GM23338 (cell line): ENCODE measurements at regions not wholly inside any gene's neighbourhood (a gene's known extent, or its start where the extent isn't known, plus 50 kb on each side); places are given as distances from the start of the nearest gene placed in this dataset.

Source experiments
- CREB1 ChIP-seq: fragments of 250-450 bp; sonication (Bioruptor Pico); IDR thresholded peaks from 2 replicates; pipeline ENCODE4 v1.5.0; 2020; ENCODE audit warnings: low read depth, mild to moderate bottlenecking, moderate library complexity
- CTCF ChIP-seq, 2 experiments: fragments of 200-600 bp in 1 of 2; sonication (generic) in 1 of 2; conservative IDR thresholded peaks; 2 replicates each; pipeline versions ENCODE4 v1.5.1 to v1.6.1; 2016 to 2017; ENCODE audit warnings: antibody characterized with exemption in 2 of 2, low read depth in 2 of 2, mild to moderate bottlenecking in 2 of 2, moderate library complexity in 1 of 2
- ETS1 ChIP-seq: IDR thresholded peaks from 2 replicates; pipeline ENCODE4 v1.6.1; 2016; ENCODE audit warnings: antibody characterized with exemption
- EZH2 ChIP-seq: fragments of 200-600 bp; sonication (generic); IDR thresholded peaks from one replicate; pipeline ENCODE4 v1.8.0; 2017; ENCODE audit warnings: antibody characterized with exemption, mild to moderate bottlenecking, low read depth; ENCODE audit not compliant: unreplicated experiment
- EZH2phosphoT487 ChIP-seq: fragments of 200-600 bp; sonication (generic); IDR thresholded peaks from one replicate; pipeline ENCODE4 v1.8.1; 2018; ENCODE audit warnings: antibody characterized with exemption; ENCODE audit not compliant: unreplicated experiment
- JUNB ChIP-seq: IDR thresholded peaks from one replicate; pipeline ENCODE4 v1.6.1; 2016; ENCODE audit warnings: antibody characterized with exemption; ENCODE audit not compliant: unreplicated experiment
- POLR2AphosphoS5 ChIP-seq: IDR thresholded peaks from 2 replicates; pipeline ENCODE4 v1.6.1; 2016; ENCODE audit warnings: antibody characterized with exemption, low read depth
- REST ChIP-seq: IDR thresholded peaks from one replicate; pipeline ENCODE4 v1.6.1; 2018; ENCODE audit warnings: antibody characterized with exemption; ENCODE audit not compliant: unreplicated experiment
- ZNF114 ChIP-seq: fragments of 250-450 bp; sonication (Bioruptor Pico); IDR thresholded peaks from 2 replicates; pipeline ENCODE4 v1.5.0; 2020; ENCODE audit warnings: mild to moderate bottlenecking, moderate library complexity
- ZNF331 ChIP-seq: fragments of 250-450 bp; sonication (Bioruptor Pico); IDR thresholded peaks from 2 replicates; pipeline ENCODE4 v1.5.0; 2020; ENCODE audit warnings: low read depth, mild to moderate bottlenecking, moderate library complexity

GRCh38 chr5:38686658-38687057, 130.2 kb upstream of the LIFR start:
- TF ChIP-seq CTCF (conservative IDR thresholded peaks at IDR 0.05; ENCODE audit: low read depth in 2 of 2) (no peak), POLR2AphosphoS5 (no peak), EZH2 (no peak), REST (no peak), CREB1 (CRISPR knock-in tag) (no peak), ZNF114 (CRISPR knock-in tag) (no peak), ZNF331 (CRISPR knock-in tag) (no peak), EZH2phosphoT487 (no peak), JUNB (no peak), ETS1 (no peak)
